Small intestine (tissue), 7 donors: ENCODE measurements at regions not wholly inside any gene's neighbourhood (a gene's known extent, or its start where the extent isn't known, plus 50 kb on each side); places are given as distances from the start of the nearest gene placed in this dataset.
"Not testable (repeated sequence)": the region's sequence is repeated elsewhere in the genome, so short reads cannot be mapped to it uniquely, and the experiment has no call there.

Experiments used
- DNase-seq, 2 donors: peaks; one replicate each; pipeline versions ENCODE4 v3.0.0 to v3.0.0-alpha.2; 2013
- FAIRE-seq: peaks from 2 replicates; lab custom pipeline; 2012; peaks lifted over from hg19 to GRCh38; lab: Jason Lieb, UNC
- H3K27ac ChIP-seq, 3 donors: one replicate each; pipeline ENCODE4 v1.5.1; 2013; ENCODE audit warnings: low read length in 2 of 3, mild to moderate bottlenecking in 2 of 3, control low read depth in 1 of 3, inconsistent platforms in 1 of 3, low read depth in 1 of 3, moderate library complexity in 1 of 3
- H3K27me3 ChIP-seq, 3 donors: one replicate each; pipeline ENCODE4 v1.6.1; 2013; ENCODE audit warnings: low read length in 3 of 3, inconsistent platforms in 1 of 3; ENCODE audit not compliant: control insufficient read depth in 3 of 3, insufficient read depth in 3 of 3
- H3K36me3 ChIP-seq, 3 donors: one replicate each; pipeline ENCODE4 v1.6.1; 2013; ENCODE audit warnings: low read length in 3 of 3, inconsistent platforms in 1 of 3, low read depth in 1 of 3, mild to moderate bottlenecking in 1 of 3, moderate library complexity in 1 of 3; ENCODE audit not compliant: control insufficient read depth in 3 of 3, insufficient read depth in 2 of 3
- H3K4me1 ChIP-seq, 3 donors: one replicate each; pipeline ENCODE4 v1.6.1; 2013; ENCODE audit warnings: low read length in 2 of 3, inconsistent platforms in 1 of 3, low read depth in 1 of 3, mild to moderate bottlenecking in 1 of 3, moderate library complexity in 1 of 3; ENCODE audit not compliant: control insufficient read depth in 3 of 3, insufficient read depth in 2 of 3
- H3K4me3 ChIP-seq, 3 donors: one replicate each; pipeline ENCODE4 v1.5.1; 2013; ENCODE audit warnings: low read length in 3 of 3, control low read depth in 1 of 3, inconsistent platforms in 1 of 3, low read depth in 1 of 3, mild to moderate bottlenecking in 1 of 3, moderate library complexity in 1 of 3
- H3K9me3 ChIP-seq, 2 donors: one replicate each; pipeline ENCODE4 v1.6.1; 2013; ENCODE audit warnings: low read depth in 1 of 2, low read length in 1 of 2; ENCODE audit not compliant: control insufficient read depth in 2 of 2, insufficient read depth in 1 of 2
- WGBS, 3 donors: extraction: QIAGEN DNeasy Blood & Tissue Kit; methylation state at CpG; one replicate each; pipeline ENCODE4 v1.1.7; 2013; 5-methylcytosine and 5-hydroxymethylcytosine counted together
- donor health status: healthy with polysubstance abuse.
- donor health status: control.
- donor health status: control.
- donor health status: Bipolar disorder and iron deficiency.
- donor health status: healthy.

DNA sequence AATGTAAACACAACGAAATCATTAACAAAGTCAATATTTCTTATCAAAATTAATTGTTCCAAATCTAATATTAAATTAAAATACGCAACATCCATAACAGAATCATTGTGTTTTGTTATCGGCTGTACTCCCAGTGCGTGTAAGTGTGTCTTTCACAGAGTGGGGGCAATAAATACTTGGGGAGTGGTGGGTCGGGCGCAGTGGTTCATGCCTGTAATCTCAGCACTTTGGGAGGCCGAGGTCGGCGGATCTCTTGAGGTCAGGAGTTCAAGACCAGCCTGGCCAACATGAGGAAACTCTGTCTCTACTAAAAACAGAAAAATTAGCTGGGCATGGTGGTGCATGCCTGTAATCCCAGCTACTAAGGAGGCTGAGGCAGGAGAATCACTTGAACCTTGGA lies 893.6 kb upstream of the SLITRK1 start:
- not testable (repeated sequence) for H3K4me3 ChIP-seq, DNase-seq, FAIRE-seq, H3K9me3 ChIP-seq, H3K4me1 ChIP-seq, H3K27ac ChIP-seq, H3K36me3 ChIP-seq, H3K27me3 ChIP-seq
- 24 to 73% (median 48%) methylated on average over 9 of the region's 9 CpGs for WGBS, 3 donors

DNA sequence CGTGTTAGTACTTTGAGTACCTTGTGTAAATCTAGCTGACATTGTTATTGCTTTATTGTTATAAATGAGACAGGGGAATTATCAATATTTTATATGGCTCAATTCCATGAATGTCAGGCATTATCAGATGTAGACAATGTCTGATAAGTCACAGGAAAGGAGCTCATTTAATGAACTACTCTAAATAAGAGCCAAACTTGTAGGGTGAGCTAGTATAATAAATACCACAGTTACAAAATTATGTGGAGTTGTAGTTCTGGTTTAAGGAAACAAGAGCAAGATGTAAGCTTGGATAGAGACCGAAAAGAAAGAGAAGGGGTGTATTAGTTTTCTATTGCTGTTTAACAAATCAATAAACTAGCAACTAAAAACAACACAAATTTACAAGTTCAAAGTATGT lies 891.8 kb upstream of the SLITRK1 start:
- Histone ChIP-seq H3K4me3 (no peak overlapping the region), H3K9me3 (no peaks in the 10 kb centered on the region), H3K27ac (no peak overlapping the region), H3K36me3 (no peaks in the 10 kb centered on the region), H3K27me3 (no peaks in the 10 kb centered on the region), H3K4me1 (peaks cover 0 to 3% (median 0%) of the 10 kb centered on the region in 3 donors)
- DNase-seq (peak; percentile 22 to 59), FAIRE-seq (no peak)
- WGBS, 3 donors = 7 to 50% (median 16%) methylated on average over 2 of the region's 2 CpGs

DNA sequence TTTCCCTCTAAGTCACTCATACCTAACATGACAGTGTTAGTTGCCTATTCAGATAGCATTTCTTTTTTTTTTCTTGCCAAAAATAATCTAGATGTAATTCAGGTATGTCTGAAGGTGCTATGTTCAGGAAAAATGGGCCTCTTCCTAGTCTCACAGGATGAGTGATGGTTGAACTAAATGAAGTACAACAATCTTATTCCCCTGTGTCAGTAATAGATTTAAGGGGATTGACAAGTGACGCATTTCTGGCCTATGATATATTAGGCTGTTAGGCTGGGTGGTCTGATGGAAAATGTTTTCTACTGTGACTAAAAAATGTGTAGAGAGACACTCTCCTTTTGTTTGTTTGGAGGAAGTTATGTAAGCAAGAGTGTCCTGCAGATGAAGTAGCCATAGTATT lies 878.7 kb upstream of the SLITRK1 start:
- Histone ChIP-seq H3K9me3 (no peaks in the 10 kb centered on the region), H3K27me3 (no peaks in the 10 kb centered on the region), H3K27ac (no peak overlapping the region), H3K36me3 (no peaks in the 10 kb centered on the region), H3K4me1 (no peaks in the 10 kb centered on the region), H3K4me3 (no peak overlapping the region)
- DNase-seq = no peak
- 90 to 95% (median 91%) methylated on average over 1 of the region's 1 CpG for WGBS, 3 donors
- no peak for FAIRE-seq

DNA sequence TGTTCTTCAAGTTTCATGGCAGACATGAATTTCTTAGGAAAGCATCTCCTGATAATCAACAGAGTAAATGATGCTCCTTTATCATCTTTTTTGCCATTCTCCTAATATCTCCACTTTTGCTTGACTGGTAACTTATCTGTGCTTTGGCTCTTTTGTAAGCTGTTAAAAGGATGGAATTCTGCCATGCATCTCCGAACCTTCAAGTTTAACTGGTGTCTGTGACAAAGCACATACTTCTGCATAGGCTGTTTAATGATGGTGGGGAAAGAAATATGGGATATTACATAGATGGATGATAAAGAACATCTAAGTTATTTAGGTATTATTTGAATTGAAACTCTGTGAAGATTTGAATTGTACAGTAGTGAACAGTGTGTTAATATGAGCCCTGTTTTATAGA lies 866.9 kb upstream of the SLITRK1 start:
- Histone ChIP-seq H3K9me3 (no peaks in the 10 kb centered on the region), H3K27ac (no peak overlapping the region), H3K36me3 (no peaks in the 10 kb centered on the region), H3K4me3 (no peak overlapping the region), H3K4me1 (no peaks in the 10 kb centered on the region), H3K27me3 (no peaks in the 10 kb centered on the region)
- WGBS, 3 donors = 65 to 81% (median 67%) methylated on average over 1 of the region's 1 CpG
- FAIRE-seq (no peak), DNase-seq (no peak)

DNA sequence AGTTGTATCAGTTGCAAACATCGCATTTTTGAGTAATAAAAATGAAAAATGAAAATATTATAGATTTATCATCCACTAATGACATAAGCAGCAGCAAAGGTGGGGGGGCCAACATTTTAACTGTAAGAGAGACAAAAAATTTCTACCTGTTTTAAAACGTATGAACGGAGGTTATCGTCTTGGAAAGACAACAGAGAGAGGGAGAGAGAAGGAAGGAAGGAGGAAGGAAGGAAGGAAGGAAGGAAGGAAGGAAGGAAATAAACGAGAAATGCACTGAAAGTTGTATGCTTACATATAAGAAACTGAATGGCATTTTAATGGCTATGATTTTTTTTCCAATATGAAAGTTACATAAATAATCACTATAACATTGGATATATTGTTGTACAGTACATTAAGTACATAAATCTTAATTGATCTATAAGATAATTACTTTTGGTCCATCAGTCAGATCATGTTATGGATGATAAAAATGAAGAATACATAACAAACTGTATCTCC lies 862.8 kb upstream of the SLITRK1 start:
- no peak overlapping the region for H3K4me3 ChIP-seq
- H3K36me3 ChIP-seq = no peaks in the 10 kb centered on the region
- no peak for FAIRE-seq
- no peaks in the 10 kb centered on the region for H3K9me3 ChIP-seq
- H3K27ac ChIP-seq = no peak overlapping the region
- WGBS, 3 donors = 86 to 89% (median 88%) methylated on average over 5 of the region's 5 CpGs
- no peak for DNase-seq
- H3K4me1 ChIP-seq = no peaks in the 10 kb centered on the region
- H3K27me3 ChIP-seq = no peaks in the 10 kb centered on the region

DNA sequence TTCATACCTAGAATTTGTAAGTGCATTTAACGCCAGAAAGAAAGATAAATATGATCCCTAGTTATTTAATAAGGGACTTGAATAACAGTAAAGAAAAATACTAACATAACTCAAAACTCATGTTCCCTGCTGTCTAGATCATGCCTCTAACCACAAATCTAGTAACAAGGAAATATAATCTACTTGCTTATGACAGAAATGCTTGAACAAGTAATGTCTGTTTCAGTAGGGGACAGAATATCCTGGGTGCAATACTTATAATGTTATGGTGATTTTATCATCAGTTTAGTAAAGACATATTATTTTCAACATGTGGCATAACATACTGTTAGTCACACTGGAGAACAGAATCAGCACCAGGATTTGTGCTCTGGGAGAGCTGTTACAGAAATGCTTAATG lies 861.9 kb upstream of the SLITRK1 start:
- no peak for FAIRE-seq

DNA sequence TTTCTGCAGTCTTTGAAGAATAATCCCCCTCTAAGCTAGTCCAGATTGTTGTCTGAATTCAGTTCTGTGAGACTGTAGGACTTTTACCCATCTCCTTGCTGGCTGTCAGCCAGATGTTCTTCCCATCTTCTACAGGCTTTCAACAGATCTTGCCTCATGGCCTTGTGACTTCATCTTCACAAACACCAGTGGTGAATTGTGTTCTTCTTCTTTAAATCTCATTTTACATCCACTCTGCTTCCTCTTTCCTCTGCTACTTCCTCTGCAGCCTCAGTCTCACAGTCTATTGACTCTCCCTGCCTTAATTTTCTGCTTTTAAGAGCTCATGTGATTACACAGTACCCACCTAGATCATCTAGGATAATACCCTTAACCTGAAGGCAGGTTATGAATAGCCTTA lies 859.0 kb upstream of the SLITRK1 start:
- H3K36me3 ChIP-seq = no peaks in the 10 kb centered on the region
- FAIRE-seq = no peak
- no peak for DNase-seq
- no peak overlapping the region for H3K4me3 ChIP-seq
- H3K27ac ChIP-seq = no peak overlapping the region
- no peaks in the 10 kb centered on the region for H3K9me3 ChIP-seq
- H3K4me1 ChIP-seq = no peaks in the 10 kb centered on the region
- H3K27me3 ChIP-seq = no peaks in the 10 kb centered on the region

More for the DNA sequence above, 861.9 kb upstream of the SLITRK1 start:
- Histone ChIP-seq H3K9me3 (no peaks in the 10 kb centered on the region), H3K4me3 (no peak overlapping the region), H3K27ac (no peak overlapping the region), H3K36me3 (no peaks in the 10 kb centered on the region), H3K4me1 (no peaks in the 10 kb centered on the region), H3K27me3 (no peaks in the 10 kb centered on the region)
- no peak for DNase-seq
- 73 to 85% (median 83%) methylated on average over 1 of the region's 1 CpG for WGBS, 3 donors

DNA sequence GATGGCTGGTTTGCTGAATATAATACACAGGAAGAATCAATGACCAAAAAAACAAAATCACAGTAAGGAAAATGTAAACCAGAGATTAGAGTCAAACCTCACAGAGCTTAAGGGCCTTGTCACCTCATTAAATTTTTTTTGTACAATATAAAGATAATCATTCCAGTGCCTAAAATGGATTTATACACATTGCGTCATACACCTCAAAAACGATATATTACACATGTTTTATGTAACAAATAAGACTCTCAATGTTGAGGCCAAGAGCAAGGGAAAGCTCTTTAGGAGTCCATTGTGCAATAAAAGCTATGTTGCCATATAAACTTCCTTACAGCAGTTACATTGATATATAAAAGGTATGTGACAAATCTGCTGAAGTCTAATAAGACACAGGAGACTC lies 856.7 kb upstream of the SLITRK1 start:
- Histone ChIP-seq H3K4me3 (no peak overlapping the region), H3K27me3 (no peaks in the 10 kb centered on the region), H3K9me3 (no peaks in the 10 kb centered on the region), H3K4me1 (no peaks in the 10 kb centered on the region), H3K36me3 (no peaks in the 10 kb centered on the region), H3K27ac (no peak overlapping the region)
- 72 to 88% (median 84%) methylated on average over 2 of the region's 2 CpGs for WGBS, 3 donors
- DNase-seq (no peak), FAIRE-seq (no peak)

DNA sequence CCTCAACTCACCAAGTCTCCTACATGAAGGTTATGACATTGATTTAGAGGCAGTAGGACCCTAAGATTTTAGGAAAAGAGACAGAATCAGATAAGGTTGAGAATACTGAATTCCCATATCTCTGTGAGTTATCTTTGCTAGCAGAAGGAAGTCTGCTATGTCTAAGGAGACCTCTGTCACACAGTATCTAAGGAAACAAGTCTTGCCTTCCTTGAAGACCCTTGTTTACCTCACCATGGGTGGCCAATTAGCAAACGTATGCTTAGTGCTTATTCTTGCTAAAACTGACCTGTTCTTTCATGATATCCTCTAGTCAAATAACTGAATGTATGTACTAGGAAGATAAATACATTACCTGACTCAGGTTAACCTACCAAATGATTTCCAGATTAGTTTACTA lies 855.4 kb upstream of the SLITRK1 start:
- H3K27ac ChIP-seq = no peak overlapping the region
- WGBS, 3 donors = 37 to 65% (median 63%) methylated on average over 1 of the region's 1 CpG
- FAIRE-seq = no peak
- no peak overlapping the region for H3K4me3 ChIP-seq
- H3K36me3 ChIP-seq = no peaks in the 10 kb centered on the region
- no peaks in the 10 kb centered on the region for H3K4me1 ChIP-seq
- no peaks in the 10 kb centered on the region for H3K27me3 ChIP-seq
- no peaks in the 10 kb centered on the region for H3K9me3 ChIP-seq
- DNase-seq = no peak
